Keratinocyte (primary cell): ENCODE measurements at regions not wholly inside any gene's neighbourhood (a gene's known extent, or its start where the extent isn't known, plus 50 kb on each side); places are given as distances from the start of the nearest gene placed in this dataset.

Experiments used
- DNase-seq: peaks from one replicate; pipeline ENCODE4 v3.0.0-alpha.2; 2011; ENCODE audit warnings: low read depth, missing footprints, low spot score
- FAIRE-seq: peaks from 2 replicates; lab custom pipeline; 2011; peaks lifted over from hg19 to GRCh38; lab: Jason Lieb, UNC
- H2AFZ ChIP-seq: 2 replicates; pipeline ENCODE4 v1.6.0; 2012; ENCODE audit warnings: low read length, control low read depth, inconsistent platforms; ENCODE audit not compliant: control insufficient read depth
- H3K27ac ChIP-seq: 2 replicates; pipeline ENCODE4 v1.5.1; 2011; ENCODE audit warnings: low read length; ENCODE audit not compliant: control insufficient read depth, insufficient read depth
- H3K27me3 ChIP-seq: 3 replicates; pipeline ENCODE4 v1.6.0; 2011; ENCODE audit warnings: low read length; ENCODE audit not compliant: control insufficient read depth, insufficient read depth; ENCODE audit errors: extremely low read depth
- H3K36me3 ChIP-seq, 2 experiments: 2 replicates in 1 of 2; 3 replicates in 1 of 2; pipeline ENCODE4 v1.5.1; 2011; ENCODE audit warnings: low read length in 2 of 2, mild to moderate bottlenecking in 1 of 2; ENCODE audit not compliant: control insufficient read depth in 2 of 2, insufficient read depth in 2 of 2; ENCODE audit errors: extremely low read depth in 1 of 2
- H3K4me1 ChIP-seq: 3 replicates; pipeline ENCODE4 v1.5.1; 2011; ENCODE audit warnings: low read length; ENCODE audit not compliant: control insufficient read depth, insufficient read depth; ENCODE audit errors: extremely low read depth
- H3K4me2 ChIP-seq: 3 replicates; pipeline ENCODE4 v1.6.0; 2011; ENCODE audit warnings: low read depth, low read length; ENCODE audit not compliant: control insufficient read depth, insufficient read depth; ENCODE audit errors: extremely low read depth
- H3K4me3 ChIP-seq, 3 experiments: fragments of 200-600 bp in 1 of 3; sonication (generic) in 1 of 3; 2 replicates in 2 of 3; 3 replicates in 1 of 3; pipeline ENCODE4 v1.5.1; 2011 to 2016; ENCODE audit warnings: low read length in 3 of 3, mild to moderate bottlenecking in 3 of 3, control low read depth in 2 of 3, inconsistent platforms in 1 of 3, low read depth in 1 of 3, mixed read lengths in 1 of 3, mixed run types in 1 of 3, moderate library complexity in 1 of 3; ENCODE audit not compliant: control insufficient read depth in 2 of 3, insufficient read depth in 2 of 3; ENCODE audit errors: extremely low read depth in 1 of 3
- H3K79me2 ChIP-seq: 2 replicates; pipeline ENCODE4 v1.6.0; 2012; ENCODE audit warnings: low read length; ENCODE audit not compliant: control insufficient read depth, insufficient read depth
- H3K9ac ChIP-seq: 3 replicates; pipeline ENCODE4 v1.6.0; 2011; ENCODE audit warnings: low read length; ENCODE audit not compliant: control insufficient read depth, insufficient read depth; ENCODE audit errors: extremely low read depth
- H3K9me1 ChIP-seq: 3 replicates; pipeline ENCODE4 v1.6.0; 2011; ENCODE audit warnings: low read length; ENCODE audit not compliant: control insufficient read depth, insufficient read depth; ENCODE audit errors: extremely low read depth
- H3K9me3 ChIP-seq: 2 replicates; pipeline ENCODE4 v1.5.1; 2012; ENCODE audit warnings: low read depth, low read length; ENCODE audit not compliant: control insufficient read depth
- H4K20me1 ChIP-seq: 3 replicates; pipeline ENCODE4 v1.6.0; 2011; ENCODE audit warnings: low read length; ENCODE audit not compliant: control insufficient read depth, insufficient read depth; ENCODE audit errors: extremely low read depth
- EZH2 ChIP-seq: IDR thresholded peaks from one replicate; pipeline ENCODE4 v1.6.1; 2012; ENCODE audit warnings: inconsistent platforms, mild to moderate bottlenecking, low read length, moderate library complexity
- dilution Hi-C: fragments of 300-500 bp; cut with MboI; formaldehyde crosslinking; loops from one replicate; pipeline ENCODE4 v1.7.0; 2020; ENCODE audit warnings: low sequenced_read_pairs; ENCODE audit not compliant: extremely low pct_ligation_motif_present
- TF ChIP-seq, protein P1 (sequence below), 3 experiments: IDR thresholded peaks in 1 of 3; conservative IDR thresholded peaks in 1 of 3; optimal IDR thresholded peaks in 1 of 3; 2 replicates in 2 of 3; 3 replicates in 1 of 3; pipeline versions ENCODE3 to v1.5.1; 2011; ENCODE audit warnings: low read length in 3 of 3, mild to moderate bottlenecking in 3 of 3, moderate library complexity in 2 of 3, control low read depth in 1 of 3, inconsistent platforms in 1 of 3; ENCODE audit not compliant: insufficient read depth in 2 of 3; ENCODE audit errors: extremely low read depth in 1 of 3

DNA sequence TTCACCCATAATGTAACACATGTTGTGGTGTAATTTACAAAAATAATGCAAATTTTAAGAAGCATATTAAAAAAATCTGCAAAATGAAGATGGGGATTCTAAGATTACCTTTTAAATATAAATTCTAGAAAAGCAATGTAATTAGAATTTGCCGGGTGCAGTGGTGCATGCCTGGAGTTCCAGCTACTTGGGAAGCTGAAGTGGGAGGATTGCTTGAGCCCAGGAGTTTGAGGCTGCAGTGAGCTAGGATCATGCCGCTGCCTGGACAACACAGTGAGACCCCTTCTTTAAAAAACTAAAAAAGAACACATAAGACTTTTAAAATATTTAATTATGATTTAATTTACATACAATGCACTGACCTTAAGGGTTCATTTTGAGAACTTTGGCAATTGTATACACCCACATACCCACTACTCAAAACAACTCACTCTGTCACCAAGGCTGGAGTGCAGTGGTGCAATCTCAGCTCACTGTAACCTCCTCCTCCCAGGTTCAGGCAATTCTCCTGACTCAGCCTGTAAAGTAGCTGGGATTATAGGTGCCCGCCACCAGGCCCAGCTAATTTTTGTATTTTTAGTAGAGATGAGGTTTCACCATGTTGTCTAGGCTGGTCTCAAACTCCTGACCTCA, 134.0 kb upstream of the TBL1XR1 start:
- no peaks in the 10 kb centered on the region for H4K20me1 ChIP-seq
- FAIRE-seq, result no peak
- dilution Hi-C loops, result no loop called here

DNA sequence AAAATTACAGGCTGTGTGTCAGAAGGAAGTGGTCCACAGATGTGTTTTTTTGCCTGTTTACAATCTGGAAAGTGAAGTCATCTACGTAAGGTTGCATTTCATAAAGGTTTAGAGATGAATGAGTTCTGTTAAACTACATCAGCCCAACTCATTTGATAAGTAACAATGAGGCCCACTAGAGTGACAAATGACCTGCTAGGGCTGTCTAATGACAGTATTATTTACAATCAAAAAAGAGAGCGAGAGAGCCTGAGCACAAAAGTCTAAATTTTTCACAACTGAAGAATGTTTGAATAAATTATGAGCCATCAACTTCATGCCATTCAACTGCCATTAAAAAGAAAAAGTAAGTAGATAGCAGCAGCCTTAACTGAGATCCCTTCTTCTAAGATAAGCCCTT, 135.7 kb upstream of the TBL1XR1 start:
- Histone ChIP-seq H3K9me3 (no peaks in the 10 kb centered on the region), H3K9me1 (no peaks in the 10 kb centered on the region), H3K27ac (no peak overlapping the region), H3K9ac (no peak overlapping the region), H3K4me1 (no peaks in the 10 kb centered on the region), H3K36me3 (no peaks in the 10 kb centered on the region), H3K27me3 (no peaks in the 10 kb centered on the region), H3K4me2 (no peak overlapping the region), H3K79me2 (no peaks in the 10 kb centered on the region), H2AFZ (no peak overlapping the region), H4K20me1 (no peaks in the 10 kb centered on the region), H3K4me3 (no peak overlapping the region)
- no peak for FAIRE-seq
- DNase-seq, result no peak
- dilution Hi-C loops, result no loop called here
- TF ChIP-seq, protein P1, sequence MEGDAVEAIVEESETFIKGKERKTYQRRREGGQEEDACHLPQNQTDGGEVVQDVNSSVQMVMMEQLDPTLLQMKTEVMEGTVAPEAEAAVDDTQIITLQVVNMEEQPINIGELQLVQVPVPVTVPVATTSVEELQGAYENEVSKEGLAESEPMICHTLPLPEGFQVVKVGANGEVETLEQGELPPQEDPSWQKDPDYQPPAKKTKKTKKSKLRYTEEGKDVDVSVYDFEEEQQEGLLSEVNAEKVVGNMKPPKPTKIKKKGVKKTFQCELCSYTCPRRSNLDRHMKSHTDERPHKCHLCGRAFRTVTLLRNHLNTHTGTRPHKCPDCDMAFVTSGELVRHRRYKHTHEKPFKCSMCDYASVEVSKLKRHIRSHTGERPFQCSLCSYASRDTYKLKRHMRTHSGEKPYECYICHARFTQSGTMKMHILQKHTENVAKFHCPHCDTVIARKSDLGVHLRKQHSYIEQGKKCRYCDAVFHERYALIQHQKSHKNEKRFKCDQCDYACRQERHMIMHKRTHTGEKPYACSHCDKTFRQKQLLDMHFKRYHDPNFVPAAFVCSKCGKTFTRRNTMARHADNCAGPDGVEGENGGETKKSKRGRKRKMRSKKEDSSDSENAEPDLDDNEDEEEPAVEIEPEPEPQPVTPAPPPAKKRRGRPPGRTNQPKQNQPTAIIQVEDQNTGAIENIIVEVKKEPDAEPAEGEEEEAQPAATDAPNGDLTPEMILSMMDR (optimal IDR thresholded peaks at IDR 0.05 in 1 of 3, IDR thresholded peaks at IDR 0.05 in 1 of 3, conservative IDR thresholded peaks at IDR 0.05 in 1 of 3; ENCODE audit: extremely low read depth in 1 of 3, insufficient read depth in 2 of 3, low read length in 3 of 3), result no peak
- TF ChIP-seq EZH2, result no peak

More for the DNA sequence above, 134.0 kb upstream of the TBL1XR1 start:
- no peak for TF ChIP-seq EZH2
- TF ChIP-seq, protein P1 (optimal IDR thresholded peaks at IDR 0.05 in 1 of 3, IDR thresholded peaks at IDR 0.05 in 1 of 3, conservative IDR thresholded peaks at IDR 0.05 in 1 of 3; ENCODE audit: extremely low read depth in 1 of 3, insufficient read depth in 2 of 3, low read length in 3 of 3), result no peak
- Histone ChIP-seq H3K4me1 (no peaks in the 10 kb centered on the region), H3K9me1 (no peaks in the 10 kb centered on the region), H3K27ac (no peak overlapping the region), H3K9ac (no peak overlapping the region), H3K4me2 (no peak overlapping the region), H3K79me2 (no peaks in the 10 kb centered on the region), H2AFZ (no peak overlapping the region), H3K4me3 (no peak overlapping the region), H3K27me3 (no peaks in the 10 kb centered on the region), H3K9me3 (no peaks in the 10 kb centered on the region), H3K36me3 (no peaks in the 10 kb centered on the region)
- no peak for DNase-seq
